HPDE6-E6E7 (cell line): ENCODE measurements at regions not wholly inside any gene's neighbourhood (a gene's known extent, or its start where the extent isn't known, plus 50 kb on each side); places are given as distances from the start of the nearest gene placed in this dataset.
A peak's percentile ranks its signal among the peaks of the same experiment; 100 is the strongest.
"Not testable (repeated sequence)": the region's sequence is repeated elsewhere in the genome, so short reads cannot be mapped to it uniquely, and the experiment has no call there.

Experiments used
- DNase-seq: peaks from one replicate; pipeline ENCODE4 v3.0.0; 2011; ENCODE audit warnings: missing footprints; ENCODE audit errors: extremely low spot score

DNA sequence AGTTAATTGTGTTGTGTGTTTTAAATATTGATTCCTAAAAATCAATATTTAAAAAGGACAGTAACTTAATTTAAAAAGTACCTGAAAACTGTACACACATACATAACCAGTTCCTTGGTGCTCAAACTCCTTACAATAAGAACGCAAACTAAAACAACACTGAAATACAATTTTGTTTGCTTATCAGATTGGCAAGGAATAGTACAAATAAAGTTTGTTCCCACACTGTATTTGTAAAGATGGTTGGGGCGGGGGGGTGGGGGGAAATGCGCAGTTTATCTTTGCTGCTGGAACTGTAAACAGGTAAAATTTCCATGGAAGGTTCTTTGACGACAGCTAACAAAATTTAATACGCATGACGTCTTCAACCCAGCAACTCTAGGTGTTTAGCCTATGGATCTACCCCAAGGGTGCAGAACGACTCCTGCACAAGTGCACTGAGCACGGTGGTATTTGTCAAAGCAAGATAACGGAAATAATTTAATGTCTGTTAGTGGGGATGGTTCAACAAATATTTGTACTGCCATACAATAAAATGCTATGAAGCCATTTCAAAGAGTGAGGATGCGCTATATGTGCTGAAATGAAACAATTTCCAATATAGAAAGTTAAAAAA is 96.5 kb downstream of the ING1 start:
- no peak for DNase-seq

DNA sequence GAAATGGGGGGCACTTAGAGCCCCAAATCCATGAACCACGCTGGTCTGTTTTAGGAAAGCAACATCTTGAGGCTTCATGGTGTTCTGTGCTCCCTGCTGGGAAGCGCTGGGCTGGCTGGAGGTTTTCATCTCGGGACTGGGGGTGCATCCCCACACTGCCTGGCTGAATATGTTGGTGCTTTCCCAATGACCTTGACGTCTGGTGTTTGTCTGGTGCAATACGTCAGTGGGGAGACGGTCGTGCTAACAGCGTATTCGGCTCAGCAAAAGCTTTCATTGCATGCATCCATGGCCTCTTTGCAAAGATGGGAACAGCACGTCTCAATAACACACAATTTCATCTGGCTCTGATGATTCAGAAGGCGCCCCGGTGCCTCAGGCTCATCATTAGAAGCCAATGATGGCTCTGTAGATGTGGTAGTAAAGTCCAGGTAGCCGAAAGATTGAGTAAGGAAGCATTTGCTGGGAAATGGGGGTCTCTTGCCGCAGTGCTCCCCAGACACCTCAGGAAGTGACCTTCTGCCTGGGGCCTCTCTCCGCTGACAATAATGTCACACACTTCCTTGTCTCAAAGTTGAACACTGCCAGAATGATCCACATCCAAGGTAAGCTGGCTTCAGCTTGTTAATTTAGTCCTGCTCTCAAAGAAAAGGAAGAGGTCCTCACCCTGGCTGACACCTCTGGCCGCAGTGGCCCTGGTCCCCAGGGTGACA is 97.7 kb downstream of the ING1 start:
- DNase-seq, result no peak

DNA sequence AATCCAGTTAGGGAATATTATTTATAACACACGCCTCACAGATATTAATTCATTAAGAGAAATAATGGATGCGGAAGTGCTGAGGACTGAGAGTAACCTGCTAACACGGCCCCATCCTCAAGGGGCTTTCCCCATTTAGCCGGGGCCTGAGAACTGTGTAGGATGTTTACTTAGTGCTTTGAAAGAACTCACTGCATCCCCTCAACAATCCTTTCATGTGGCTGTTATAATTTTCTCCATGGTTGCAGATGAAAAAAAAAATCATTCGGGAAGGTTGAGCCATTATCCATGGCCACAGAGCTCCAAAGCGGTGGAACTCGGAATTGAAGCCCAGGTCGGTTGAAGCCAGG is 98.2 kb downstream of the ING1 start:
- no peak for DNase-seq

DNA sequence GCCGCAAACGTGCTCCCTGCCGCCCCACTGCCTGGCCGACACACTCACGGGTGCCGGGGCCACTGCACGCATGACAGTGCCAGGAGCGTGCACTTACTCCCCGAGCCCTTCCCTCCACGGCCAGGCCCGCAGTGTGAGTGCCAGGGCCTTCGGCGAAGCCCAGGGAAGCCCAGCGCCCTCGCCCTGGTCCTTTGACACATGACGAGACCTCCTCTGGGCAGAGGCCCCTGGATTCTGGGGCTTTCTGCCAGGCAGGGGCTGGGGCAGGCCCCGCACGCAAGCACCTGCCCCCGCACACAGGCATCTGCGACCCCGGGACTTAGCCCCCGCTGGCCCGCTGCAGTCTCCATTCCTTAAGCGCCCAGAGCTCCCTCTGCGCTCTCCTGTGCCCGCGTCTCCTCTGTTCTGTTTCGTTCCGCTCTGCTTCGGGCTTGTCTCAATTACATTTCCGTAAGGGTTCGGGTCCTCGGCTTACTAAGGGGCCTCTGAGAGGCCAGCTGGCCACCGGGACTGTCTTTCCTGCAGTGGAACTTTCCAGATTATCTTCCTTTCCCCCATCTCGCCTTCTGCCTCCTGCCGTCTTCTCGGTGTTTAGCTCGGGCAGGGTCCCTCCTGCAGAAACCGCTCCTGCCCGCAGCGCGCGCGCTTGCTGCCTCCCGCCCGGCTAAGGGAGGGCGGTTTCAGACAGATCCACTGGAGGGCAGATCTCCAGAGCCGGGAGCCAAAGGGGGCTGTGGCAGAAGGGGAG is 98.8 kb downstream of the ING1 start:
- no peak for DNase-seq

DNA sequence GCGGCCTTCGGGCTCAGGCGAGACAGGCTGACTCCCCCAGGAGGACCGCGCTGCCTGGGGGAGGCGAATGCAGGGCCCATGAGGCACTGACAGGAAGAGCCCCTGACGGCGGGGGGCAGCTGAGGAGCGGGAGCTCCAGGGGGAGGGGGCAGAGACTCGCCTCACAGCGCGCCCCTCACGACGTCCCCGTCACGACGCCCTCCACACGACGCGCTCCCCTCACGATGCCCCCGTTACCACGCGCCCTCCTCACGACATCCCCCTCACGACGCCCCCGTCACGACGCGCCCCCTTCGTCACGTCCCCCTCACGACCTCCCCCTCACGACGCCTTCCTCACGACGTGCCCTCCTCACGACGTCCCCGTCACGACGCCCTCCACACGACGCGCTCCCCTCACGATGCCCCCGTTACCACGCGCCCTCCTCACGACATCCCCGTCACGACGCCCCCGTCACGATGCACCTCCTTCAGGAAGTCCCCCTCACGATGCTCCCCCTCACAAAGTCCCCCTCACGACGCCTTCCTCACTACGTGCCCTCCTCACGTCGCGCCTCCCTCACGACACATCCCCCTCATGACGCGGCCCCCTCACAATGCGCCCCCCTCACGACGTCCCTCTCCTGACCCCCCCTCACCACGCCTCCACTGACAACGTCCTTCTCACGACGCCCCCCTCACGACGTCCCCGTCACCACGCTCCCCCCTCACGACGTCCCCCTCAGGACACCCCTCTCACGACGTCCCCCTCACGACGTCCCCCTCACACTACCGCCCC is 99.6 kb downstream of the ING1 start:
- DNase-seq, result no peak

DNA sequence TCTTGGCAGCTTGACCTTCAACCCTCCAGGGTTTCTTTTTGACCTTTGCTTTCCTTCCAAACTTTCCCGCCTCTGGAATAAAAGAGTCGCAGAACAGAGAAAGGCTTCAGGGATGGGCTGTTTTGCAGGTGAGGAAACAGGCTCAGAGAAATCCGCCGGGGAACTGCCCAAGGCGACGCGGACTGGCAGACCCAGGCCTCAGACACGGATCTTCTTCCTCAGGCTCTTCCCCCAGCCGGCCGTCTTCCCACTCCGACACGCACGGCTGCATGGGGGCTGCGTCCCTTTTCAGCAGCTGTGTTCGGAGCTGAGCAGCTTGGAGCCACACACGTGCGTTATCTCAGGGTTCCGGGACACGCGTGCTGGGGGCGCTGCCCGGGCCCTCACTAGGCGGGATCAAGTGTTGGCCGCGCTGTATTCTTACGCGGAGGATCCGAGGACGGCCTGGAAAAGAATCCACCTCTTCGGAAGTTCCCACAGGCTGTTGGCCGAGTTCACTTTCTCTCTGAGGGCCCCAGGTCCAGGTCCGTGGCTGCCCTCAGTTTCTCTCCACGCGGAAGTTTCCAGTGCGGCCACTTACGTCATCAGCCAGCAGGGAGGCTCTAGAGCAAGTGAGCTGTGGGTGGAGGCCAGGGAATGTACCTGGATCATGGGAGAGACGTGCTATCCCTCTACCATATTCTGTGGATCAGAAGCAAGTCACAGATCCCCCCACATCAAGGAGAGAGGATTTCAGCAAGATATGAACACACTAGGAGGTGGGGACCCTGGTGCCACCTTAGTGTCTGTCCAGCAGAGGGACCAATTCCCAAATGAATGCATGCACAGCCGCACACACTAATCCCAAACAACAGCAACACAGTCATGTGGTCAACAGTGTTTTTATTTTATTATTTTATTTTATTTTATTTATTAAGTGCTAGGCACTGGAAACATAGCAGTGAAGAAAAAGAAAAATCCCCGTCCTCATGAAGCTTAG is 100.4 kb downstream of the ING1 start:
- no peak for DNase-seq

DNA sequence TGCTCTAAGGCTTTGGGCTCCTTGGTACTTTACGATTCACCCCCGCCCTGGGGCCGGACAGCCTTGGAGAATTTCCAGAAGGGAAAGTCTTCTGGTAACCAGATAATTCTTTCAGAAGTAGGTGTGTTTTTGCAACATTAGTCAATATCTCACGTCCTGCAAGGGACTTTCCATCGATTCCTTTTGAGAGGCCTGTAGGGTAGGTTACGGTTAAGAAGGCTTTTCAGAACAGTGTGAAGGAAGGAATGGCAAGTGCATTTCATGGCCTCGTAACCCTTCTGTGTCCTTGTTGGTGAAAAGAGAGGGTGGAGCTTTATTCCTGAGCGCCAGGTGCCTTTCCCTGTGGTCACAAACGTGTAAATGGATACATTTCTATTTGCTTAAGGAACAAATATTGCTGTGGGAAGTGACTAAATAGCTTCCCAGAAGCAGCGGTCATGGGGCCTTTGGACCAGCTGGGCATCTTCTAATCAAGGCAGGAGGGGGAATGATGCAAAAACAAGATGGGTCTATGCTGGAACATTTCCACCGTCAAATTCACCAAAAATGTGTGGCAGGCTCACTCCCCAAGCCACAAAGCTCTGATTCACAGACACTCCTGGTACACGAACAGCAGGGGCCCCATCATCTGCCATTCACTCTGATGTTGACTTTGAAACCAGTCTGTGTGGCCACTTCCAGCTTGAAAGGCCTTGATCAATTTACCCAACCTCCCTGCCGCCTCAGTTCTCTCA is 99.2 kb downstream of the ANKRD10 start:
- DNase-seq, result no peak

DNA sequence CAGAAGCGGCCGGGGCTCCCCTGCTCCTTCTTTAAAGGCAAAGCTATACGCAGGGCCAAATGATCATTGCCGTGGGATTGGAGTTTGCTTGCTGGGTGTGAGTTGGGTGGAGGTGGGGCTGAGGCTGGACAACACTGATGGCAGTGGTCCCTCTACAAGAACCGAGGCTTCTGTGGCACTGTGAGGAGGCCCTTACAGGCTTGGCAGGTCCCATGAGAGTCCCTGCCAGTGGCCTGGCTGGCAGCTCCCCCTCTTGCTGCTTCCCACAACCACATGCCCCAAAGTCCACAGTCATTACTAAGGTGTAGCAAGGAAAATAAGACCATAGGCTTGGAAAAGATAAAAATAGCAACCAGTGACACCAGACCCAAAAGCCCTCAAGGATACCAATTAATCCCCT is 98.4 kb downstream of the ANKRD10 start:
- DNase-seq, result no peak

DNA sequence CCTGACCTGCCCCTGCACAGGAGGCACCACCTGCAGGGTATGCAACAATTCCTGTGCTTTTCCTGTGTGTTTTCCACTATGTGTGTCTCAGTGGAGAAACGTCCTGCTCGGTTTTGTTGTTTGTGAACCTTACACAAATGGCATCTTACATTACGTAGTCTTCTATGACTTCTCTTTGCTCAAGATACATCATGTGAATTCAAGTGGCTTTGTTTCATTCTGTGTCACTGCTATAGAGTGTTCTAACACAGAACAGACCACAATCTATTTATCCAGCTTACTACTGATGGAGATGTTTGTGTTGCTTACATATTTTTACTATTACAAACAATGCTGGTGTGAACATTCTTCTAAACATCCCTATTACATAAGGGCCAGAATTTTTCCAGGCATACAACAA is 97.7 kb downstream of the ANKRD10 start:
- no peak for DNase-seq

DNA sequence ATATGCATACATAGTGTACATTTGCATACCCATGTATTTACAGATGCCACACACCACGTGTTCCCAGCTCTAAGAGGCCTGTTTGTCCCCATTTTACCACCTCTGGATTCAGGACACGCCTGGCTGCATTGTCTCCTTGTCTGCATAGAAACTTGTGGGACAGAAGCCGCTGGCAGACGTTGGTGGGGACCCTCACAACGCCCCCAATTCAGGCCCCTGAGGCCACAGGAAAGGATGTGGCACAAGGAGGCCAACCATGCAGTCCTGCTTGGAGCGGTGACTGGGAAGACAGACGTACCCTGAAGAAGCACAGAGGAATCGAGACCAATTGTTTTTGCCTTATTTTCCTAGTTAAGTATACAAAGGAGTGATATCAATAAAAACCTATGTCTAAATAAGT is 96.1 kb downstream of the ANKRD10 start:
- no peak for DNase-seq

DNA sequence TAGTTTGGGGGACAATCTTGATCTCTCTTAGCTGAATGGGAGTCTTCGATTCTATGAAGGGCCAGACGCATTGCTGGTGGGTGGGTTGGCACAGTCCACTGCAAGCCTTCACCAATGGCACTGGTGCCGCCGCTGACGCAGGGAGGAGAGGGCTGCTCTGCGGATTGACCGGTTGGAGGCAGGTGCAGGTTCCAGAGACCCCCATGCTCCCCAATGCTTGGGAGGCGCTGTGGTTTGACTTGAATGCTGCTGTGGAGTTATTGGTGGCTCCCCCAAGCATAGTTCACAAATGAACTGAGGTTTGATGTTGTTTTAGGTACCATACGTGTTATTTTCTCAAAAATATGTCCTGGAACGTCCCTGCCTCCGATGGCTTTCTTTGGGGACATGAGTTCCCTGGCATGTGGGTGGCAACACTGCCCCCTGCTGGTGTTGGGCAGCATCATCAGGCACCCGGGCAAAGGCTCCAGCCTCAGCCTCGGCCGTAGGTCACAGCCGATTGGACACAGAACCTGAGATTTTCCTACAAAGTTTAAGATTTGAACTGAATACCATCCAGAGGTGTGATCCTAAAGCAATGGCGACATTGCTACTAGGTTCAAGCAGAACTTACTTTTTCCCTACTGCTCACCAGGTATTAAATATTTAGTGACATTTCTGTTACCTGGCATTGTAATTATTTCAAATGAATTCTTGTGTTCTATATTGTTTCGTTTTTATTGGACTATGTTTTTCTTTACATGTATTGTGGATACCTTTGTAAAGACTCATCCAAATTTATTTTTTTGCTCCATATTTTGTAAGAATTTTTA is 95.5 kb downstream of the ANKRD10 start:
- peak; percentile 83 for DNase-seq

DNA sequence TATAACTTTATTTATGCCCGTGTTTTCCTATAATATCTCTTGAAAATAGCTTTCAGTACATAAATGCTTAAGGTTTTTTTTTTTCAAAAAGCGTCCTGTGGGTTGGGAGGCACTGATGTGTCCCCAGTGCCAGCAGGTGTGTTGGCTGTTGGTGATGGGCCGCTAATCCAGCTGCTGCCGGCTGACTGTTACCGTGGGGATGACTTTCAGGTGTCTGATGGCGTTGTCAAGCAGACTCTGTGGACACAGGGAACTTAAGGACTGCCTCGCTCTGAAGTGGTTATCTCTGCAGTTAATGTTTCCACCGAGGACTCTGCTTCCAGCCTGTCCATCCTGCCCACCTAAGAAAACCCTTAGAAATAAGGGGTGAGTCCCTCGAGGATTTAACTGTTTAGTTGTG is 94.5 kb downstream of the ANKRD10 start:
- no peak for DNase-seq

DNA sequence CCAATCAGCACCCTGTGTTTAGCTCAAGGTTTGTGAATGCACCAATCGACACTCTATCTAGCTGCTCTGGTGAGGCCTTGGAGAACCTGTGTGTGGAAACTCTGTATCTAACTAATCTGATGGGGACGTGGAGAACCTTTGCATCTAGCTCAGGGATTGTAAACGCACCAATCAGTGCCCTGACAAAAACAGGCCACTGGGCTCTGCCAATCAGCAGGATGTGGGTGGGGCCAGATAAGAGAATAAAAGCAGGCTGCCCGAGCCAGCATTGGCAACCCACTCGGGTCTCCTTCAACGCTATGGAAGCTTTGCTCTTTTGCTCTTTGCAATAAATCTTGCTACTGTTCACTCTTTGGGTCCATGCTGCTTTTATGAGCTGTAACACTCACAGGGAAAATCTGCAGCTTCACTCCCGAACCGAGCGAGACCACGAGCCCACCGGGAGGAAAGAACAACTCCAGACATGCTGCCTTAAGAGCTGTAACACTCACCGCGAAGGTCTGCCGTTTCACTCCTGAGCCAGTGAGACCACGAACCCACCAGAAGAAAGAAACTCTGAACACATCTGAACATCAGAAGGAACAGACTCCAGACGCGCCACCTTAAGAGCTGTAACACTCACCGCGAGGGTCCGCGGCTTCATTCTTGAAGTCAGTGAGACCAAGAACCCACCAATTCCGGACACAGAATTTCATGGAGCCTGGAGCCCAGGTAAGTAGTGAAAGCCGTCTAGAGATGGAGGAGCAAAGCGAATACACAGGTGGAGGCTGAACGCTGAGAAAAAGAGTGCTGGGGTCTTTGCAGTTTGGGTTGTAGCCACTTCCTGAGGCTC is 92.8 kb downstream of the ANKRD10 start:
- DNase-seq, result not testable (repeated sequence)

DNA sequence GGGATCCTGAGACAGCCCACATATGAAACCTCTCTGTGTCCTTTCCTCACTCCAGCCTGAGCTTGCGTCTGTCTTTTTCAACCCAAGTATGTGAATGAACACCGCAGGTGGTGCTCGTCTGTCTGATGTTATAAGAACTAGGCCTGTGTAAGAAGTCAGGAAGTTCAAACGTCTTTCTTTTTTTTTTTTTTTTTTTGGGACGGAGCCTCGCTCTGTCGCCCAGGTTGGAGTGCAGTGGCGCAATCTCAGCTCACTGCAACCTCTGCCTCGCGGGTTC is 92.3 kb downstream of the ANKRD10 start:
- no peak for DNase-seq

DNA sequence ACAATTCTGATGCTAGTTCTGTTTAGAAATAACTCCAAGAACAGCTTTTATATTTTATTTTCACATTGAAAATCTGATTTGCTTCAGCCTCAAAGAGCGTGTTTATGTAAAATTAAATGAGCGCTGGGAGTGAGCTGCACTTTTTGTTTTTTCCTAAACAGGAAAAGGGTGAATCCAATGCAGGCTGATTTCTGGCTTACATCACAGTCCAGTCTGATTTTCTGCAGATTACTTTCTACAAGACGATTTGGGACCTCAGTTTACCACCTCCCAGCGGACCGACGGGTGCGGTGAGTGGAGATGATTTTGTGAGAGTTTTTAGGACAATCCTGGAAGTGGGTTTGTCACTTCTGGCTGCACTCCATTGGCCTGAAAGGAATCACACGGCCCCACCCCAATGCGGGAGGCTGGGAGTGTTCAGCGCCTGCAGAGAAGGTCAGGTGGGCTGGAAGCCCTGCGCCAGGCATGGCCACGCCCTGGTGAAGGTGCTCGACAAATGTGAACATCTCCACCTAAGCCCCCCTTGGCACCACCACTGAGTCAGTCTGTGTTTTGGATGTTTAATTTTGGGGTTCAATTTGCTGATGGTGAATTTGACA is 90.1 kb downstream of the ANKRD10 start:
- no peak for DNase-seq

DNA sequence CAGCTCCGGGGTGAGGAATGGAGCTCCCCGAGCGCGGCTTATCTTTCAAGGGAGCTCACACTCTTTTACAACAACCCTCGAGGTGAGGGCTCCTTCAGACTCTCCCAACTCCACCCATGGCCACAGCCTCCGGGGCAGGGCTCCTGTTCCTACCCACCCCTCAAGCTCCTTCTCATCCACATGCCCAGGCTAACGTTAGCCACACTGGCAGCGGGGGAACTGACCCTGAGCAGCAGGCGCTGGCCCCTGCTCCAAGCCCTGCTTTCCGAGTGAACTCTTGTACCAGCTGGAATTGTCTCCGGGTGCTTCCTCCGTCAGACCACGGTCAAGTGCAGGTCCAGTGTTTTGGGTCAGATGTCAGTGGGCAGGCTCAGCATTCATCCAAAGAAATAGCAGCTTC is 89.4 kb downstream of the ANKRD10 start:
- DNase-seq, result no peak

DNA sequence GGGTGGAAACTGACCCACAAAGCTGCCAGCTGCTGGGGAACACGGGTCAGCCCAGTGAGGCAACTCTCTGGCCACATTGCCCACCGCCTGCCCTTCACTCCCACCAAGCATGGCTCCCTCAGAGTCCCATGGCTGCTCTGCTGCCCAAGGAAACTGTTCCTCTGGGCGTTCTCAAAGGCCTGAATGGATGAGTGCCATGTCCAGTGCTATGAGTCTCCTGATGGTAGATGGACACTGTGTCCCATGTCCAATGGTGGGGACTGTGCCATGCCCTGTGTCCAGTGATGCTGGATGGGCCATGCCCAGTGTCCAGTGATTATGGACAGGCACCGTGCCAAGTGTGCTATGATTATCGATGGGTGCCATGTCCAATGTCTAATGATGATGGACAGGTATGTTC is 88.8 kb downstream of the ANKRD10 start:
- DNase-seq, result no peak

DNA sequence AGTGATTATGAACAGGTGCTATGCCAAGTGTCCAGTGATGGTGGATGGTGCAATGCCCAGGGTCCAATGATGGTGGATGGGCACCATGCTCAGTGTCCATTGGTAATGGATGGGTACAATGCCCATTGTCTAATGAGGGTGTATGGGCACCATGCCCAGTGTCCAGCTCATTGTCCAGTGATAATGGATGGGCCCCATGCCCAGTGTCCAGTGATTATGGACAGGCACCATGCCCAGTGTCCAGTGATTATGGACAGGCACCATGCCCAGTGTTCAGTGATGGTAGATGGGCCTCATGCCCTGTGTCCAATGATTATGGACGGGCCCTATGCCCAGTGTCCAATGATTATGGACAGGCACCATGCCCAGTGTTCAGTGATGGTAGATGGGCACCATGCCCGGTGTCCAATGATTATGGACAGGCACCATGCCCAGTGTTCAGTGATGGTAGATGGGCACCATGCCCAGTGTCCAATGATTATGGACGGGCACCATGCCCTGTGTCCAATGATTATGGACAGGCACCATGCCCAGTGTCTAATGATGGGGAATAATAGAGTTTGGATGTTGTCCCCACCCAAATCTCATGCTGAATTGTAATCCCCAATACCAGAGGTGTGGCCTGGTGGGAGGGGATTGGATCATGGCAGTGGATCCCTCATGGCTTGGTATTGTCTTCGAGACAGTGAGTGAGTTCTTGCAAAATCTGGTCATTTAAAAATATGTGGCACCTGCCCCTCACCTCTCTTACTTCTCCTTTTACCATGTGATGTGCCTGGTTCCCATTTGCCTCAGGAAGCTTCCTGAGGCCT is 87.8 kb downstream of the ANKRD10 start:
- no peak for DNase-seq
